ENCODE measurements at regions not wholly inside any gene's neighbourhood (a gene's known extent, or its start where the extent isn't known, plus 50 kb on each side); places are given as distances from the start of the nearest gene placed in this dataset.

GRCh38 chr4:20087522-20087911 lies 164.2 kb upstream of the SLIT2 start:
- H3K4me1 ChIP-seq (ENCODE audit: control insufficient read depth, insufficient read depth, low read length): no peaks in the 10 kb centered on the region
- POLR2A ChIA-PET: no interaction called here
- DNase-seq (ENCODE audit: low read depth, low spot score) (no peak), ATAC-seq (no peak)
- CTCF ChIA-PET: no interaction called here
- H3K4me3 ChIP-seq (ENCODE audit: low read depth in 2 of 2, low read length in 2 of 2): no peak overlapping the region
- intact Hi-C loops (cut with micrococcal nuclease; ENCODE audit: unreplicated experiment): no loop called here
- BruUV-seq (replicated peaks): no TSS peak
- H3K27me3 ChIP-seq (ENCODE audit: control insufficient read depth, insufficient read depth, low read length): no peaks in the 10 kb centered on the region
- in situ Hi-C loops (cut with HindIII; ENCODE audit: low pct_unique_long_range_greater_than_20kb, low sequenced_read_pairs): no loop called here
- H3K36me3 ChIP-seq (ENCODE audit: control insufficient read depth, insufficient read depth, low read length): no peaks in the 10 kb centered on the region
- no peak overlapping the region for H3K27ac ChIP-seq (ENCODE audit: low read length)
- no peak for TF ChIP-seq POLR2AphosphoS5 (IDR thresholded peaks at IDR 0.05; ENCODE audit: low read depth, low read length)
- no peak for TF ChIP-seq CTCF (IDR thresholded peaks at IDR 0.05)
- no peak for TF ChIP-seq TCF7L2 (IDR thresholded peaks at IDR 0.05; ENCODE audit: low read depth, low read length)
- no peak for TF ChIP-seq REST (IDR thresholded peaks at IDR 0.05; ENCODE audit: insufficient read depth in 1 of 2, low read depth in 2 of 2, low read length in 1 of 2)
- no peak for TF ChIP-seq SIN3A (IDR thresholded peaks at IDR 0.05; ENCODE audit: borderline replicate concordance, insufficient read depth, low read depth, low read length)
- H3K9me3 ChIP-seq (ENCODE audit: control insufficient read depth, insufficient read depth, low read depth, low read length): no peaks in the 10 kb centered on the region

- H3K4me3 ChIP-seq (ENCODE audit: low read depth in 2 of 2, low read length in 2 of 2): no peak overlapping the region
- ATAC-seq (no peak), DNase-seq (ENCODE audit: low read depth, low spot score) (no peak)
- no peaks in the 10 kb centered on the region for H3K27me3 ChIP-seq (ENCODE audit: control insufficient read depth, insufficient read depth, low read length)
- intact Hi-C loops (cut with micrococcal nuclease; ENCODE audit: unreplicated experiment): no loop called here
- in situ Hi-C loops (cut with HindIII; ENCODE audit: low pct_unique_long_range_greater_than_20kb, low sequenced_read_pairs): no loop called here
- no peak overlapping the region for H3K27ac ChIP-seq (ENCODE audit: low read length)
- H3K4me1 ChIP-seq (ENCODE audit: control insufficient read depth, insufficient read depth, low read length): no peaks in the 10 kb centered on the region
- ChIA-PET POLR2A (no interaction called here), CTCF (no interaction called here)
- no peak for TF ChIP-seq REST (IDR thresholded peaks at IDR 0.05; ENCODE audit: insufficient read depth in 1 of 2, low read depth in 2 of 2, low read length in 1 of 2)
- no peak for TF ChIP-seq CTCF (IDR thresholded peaks at IDR 0.05)
- TF ChIP-seq SIN3A (IDR thresholded peaks at IDR 0.05; ENCODE audit: borderline replicate concordance, insufficient read depth, low read depth, low read length): no peak
- no peak for TF ChIP-seq TCF7L2 (IDR thresholded peaks at IDR 0.05; ENCODE audit: low read depth, low read length)
- no peak for TF ChIP-seq POLR2AphosphoS5 (IDR thresholded peaks at IDR 0.05; ENCODE audit: low read depth, low read length)
- no peaks in the 10 kb centered on the region for H3K9me3 ChIP-seq (ENCODE audit: control insufficient read depth, insufficient read depth, low read depth, low read length)
- no TSS peak for BruUV-seq (replicated peaks)
- H3K36me3 ChIP-seq (ENCODE audit: control insufficient read depth, insufficient read depth, low read length): no peaks in the 10 kb centered on the region
Measured at GRCh38 chr4:20086799-20087521, 164.7 kb upstream of the SLIT2 start.

All from Panc1 (cell line).